RWPE1 (cell line): ENCODE measurements at regions not wholly inside any gene's neighbourhood (a gene's known extent, or its start where the extent isn't known, plus 50 kb on each side); places are given as distances from the start of the nearest gene placed in this dataset.

ENCODE experiments used
- CTCF ChIA-PET: fragments of 350-600 bp; sonication (Branson Sonifier 250); formaldehyde crosslinking; extraction: SDS; loops from one replicate; lab custom pipeline; 2021; lab: Yijun Ruan, JAX
- POLR2A ChIA-PET: fragments of 400-600 bp; formaldehyde crosslinking; extraction: SDS; loops from one replicate; lab custom pipeline; 2020; ENCODE audit warnings: antibody characterized with exemption; ENCODE audit not compliant: low non-redundant PET; lab: Yijun Ruan, JAX
- DNase-seq: peaks from one replicate; pipeline ENCODE4 v3.0.0; 2012; ENCODE audit warnings: low spot score
- H3K27ac ChIP-seq: fragments of 450-650 bp; 2 replicates; pipeline ENCODE4 v1.5.1; 2017
- CTCF ChIP-seq: fragments of 450-650 bp; conservative IDR thresholded peaks from 2 replicates; pipeline ENCODE4 v1.5.1; 2017; ENCODE audit warnings: low read depth, mild to moderate bottlenecking

GRCh38 chr14:97021571-97022168, 224.5 kb downstream of the VRK1 start:
- DNase-seq: peak; percentile 9

GRCh38 chr14:97022741-97023140, 225.6 kb downstream of the VRK1 start:
- ChIA-PET POLR2A (no interaction called here), CTCF (interaction anchor here (0.6 kb wide), 1 partner anchor 14 kb away, joined by 3 read pairs; no protein-coding TSS in a partner anchor)
- TF ChIP-seq CTCF: no peak
- no peak overlapping the region for H3K27ac ChIP-seq
- DNase-seq: no peak

More at GRCh38 chr14:97021571-97022168, 224.5 kb downstream of the VRK1 start:
- H3K27ac ChIP-seq: no peak overlapping the region
- ChIA-PET POLR2A (no interaction called here), CTCF (interaction anchor here (0.6 kb wide), 1 partner anchor 337 kb away, joined by 4 read pairs; no protein-coding TSS in a partner anchor)
- TF ChIP-seq CTCF: no peak

- no peak for TF ChIP-seq CTCF
- no peak for DNase-seq
- POLR2A ChIA-PET: no interaction called here
- no peak overlapping the region for H3K27ac ChIP-seq
- CTCF ChIA-PET: no interaction called here
Observed at GRCh38 chr14:97023871-97024270, 226.7 kb downstream of the VRK1 start.

GRCh38 chr14:97024300-97024699, 227.1 kb downstream of the VRK1 start:
- no peak overlapping the region for H3K27ac ChIP-seq
- CTCF ChIA-PET: interaction anchor here (0.6 kb wide), 1 partner anchor 106 kb away, joined by 3 read pairs; no protein-coding TSS in a partner anchor

GRCh38 chr14:97025722-97026121, 228.5 kb downstream of the VRK1 start:
- CTCF ChIA-PET: no interaction called here
- DNase-seq: no peak
- POLR2A ChIA-PET: no interaction called here
- H3K27ac ChIP-seq: no peak overlapping the region
- TF ChIP-seq CTCF: no peak

More at GRCh38 chr14:97024300-97024699, 227.1 kb downstream of the VRK1 start:
- POLR2A ChIA-PET: no interaction called here
- no peak for TF ChIP-seq CTCF
- no peak for DNase-seq

- no peak for DNase-seq
- CTCF ChIA-PET: no interaction called here
- TF ChIP-seq CTCF: no peak
Observed at GRCh38 chr14:97027256-97027999, 230.2 kb downstream of the VRK1 start.

More at GRCh38 chr14:97027256-97027999, 230.2 kb downstream of the VRK1 start:
- POLR2A ChIA-PET: no interaction called here
- no peak overlapping the region for H3K27ac ChIP-seq
